Activated CD4-positive, alpha-beta T cell treated with anti-CD3 and anti-CD28 coated beads, Interleukin-2, amount 10 ng/mL, durations not matched to agents 24 days and 14 days (primary cell): ENCODE measurements at regions not wholly inside any gene's neighbourhood (a gene's known extent, or its start where the extent isn't known, plus 50 kb on each side); places are given as distances from the start of the nearest gene placed in this dataset.

Experiments used
- DNase-seq: peaks from one replicate; pipeline ENCODE4 v3.0.0; 2022
- H3K27ac Mint-ChIP-seq: one replicate; pipeline ENCODE4 v1.8.0; 2022; ENCODE audit warnings: mild to moderate bottlenecking, mixed read lengths
- H3K27me3 Mint-ChIP-seq: one replicate; pipeline ENCODE4 v1.8.0; 2022; ENCODE audit warnings: mixed read lengths
- H3K36me3 Mint-ChIP-seq: one replicate; pipeline ENCODE4 v1.8.0; 2022; ENCODE audit warnings: low read depth, mild to moderate bottlenecking, mixed read lengths
- H3K4me1 Mint-ChIP-seq: one replicate; pipeline ENCODE4 v1.8.0; 2021; ENCODE audit warnings: mixed read lengths
- H3K4me3 Mint-ChIP-seq: one replicate; pipeline ENCODE4 v1.8.0; 2022; ENCODE audit warnings: mild to moderate bottlenecking, moderate library complexity, mixed read lengths
- H3K9me3 Mint-ChIP-seq: one replicate; pipeline ENCODE4 v1.8.0; 2021; ENCODE audit warnings: mixed read lengths
- intact Hi-C: fragments of 100-400 bp; cut with micrococcal nuclease; formaldehyde crosslinking; loops from one replicate; pipeline ENCODE4 v1.15.1; 2023

DNA sequence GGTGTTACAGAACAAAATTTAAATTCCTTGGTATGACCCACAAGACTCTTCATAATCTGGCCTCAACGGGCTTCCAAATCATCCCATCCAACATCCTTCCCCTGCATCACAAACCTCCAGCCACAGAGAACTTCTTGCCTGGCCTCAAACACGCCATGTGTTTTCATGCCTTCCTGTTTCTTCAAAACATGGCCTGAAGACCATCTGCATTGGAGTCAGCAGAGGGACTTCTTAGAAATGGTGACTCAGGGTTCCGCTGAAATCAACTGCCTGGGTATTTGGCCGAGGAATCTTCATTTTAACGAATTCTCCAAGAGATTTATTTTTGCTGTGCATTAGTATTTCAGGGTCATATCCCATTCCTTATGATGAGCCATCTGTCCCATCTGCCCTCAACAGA lies 138.1 kb upstream of the RAP2B start:
- Mint-ChIP-seq H3K27ac (no peak overlapping the region), H3K27me3 (peaks cover 12% of the 10 kb centered on the region), H3K36me3 (no peaks in the 10 kb centered on the region), H3K4me1 (peaks cover 2% of the 10 kb centered on the region), H3K9me3 (no peaks in the 10 kb centered on the region), H3K4me3 (no peak overlapping the region)
- intact Hi-C loops, result no loop called here
- DNase-seq, result no peak

DNA sequence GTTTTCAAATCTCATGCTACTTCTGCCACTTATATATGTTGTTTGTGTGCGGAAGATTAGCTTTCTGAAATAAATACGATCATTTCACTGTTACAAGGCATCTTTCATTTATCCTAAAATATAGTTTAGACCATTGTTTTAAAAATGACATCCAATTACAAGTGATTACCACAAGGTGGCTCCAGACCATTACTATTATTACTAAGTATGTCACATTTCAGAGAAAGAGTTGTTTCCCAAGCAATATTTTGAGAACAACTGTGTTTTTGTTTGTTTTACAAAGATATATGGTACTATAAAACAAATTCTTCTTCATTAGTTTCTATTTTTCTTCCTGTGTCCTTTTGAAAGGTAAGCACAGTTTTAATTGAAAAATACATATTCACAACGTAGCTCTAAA lies 136.0 kb upstream of the RAP2B start:
- Mint-ChIP-seq H3K27me3 (peaks cover 17% of the 10 kb centered on the region), H3K9me3 (no peaks in the 10 kb centered on the region), H3K36me3 (no peaks in the 10 kb centered on the region), H3K4me1 (peaks cover 2% of the 10 kb centered on the region), H3K4me3 (no peak overlapping the region), H3K27ac (no peak overlapping the region)
- intact Hi-C loops, result loop anchor here (2.0 to 5.0 kb wide), 4 partner anchors 571 to 1227 kb away; no protein-coding TSS in a partner anchor
- DNase-seq, result peak; percentile 47

DNA sequence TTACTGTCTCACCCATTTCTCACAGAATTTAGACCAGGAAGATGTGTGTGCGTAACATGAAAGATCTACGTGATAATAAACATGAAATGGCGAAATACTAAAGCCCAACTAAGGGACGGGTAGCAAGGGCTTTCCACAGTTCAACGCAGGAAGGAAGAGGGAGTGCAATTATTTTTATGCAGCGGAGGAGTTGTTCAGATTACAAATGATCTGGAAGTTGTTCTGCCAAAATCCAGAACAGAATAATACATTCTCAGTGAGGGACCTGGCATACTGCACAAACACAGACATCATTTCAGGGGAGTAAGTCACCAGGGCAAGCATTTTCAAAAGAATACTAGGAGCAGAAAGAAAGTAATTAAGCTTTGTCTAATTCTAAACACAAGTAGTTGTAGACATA lies 133.6 kb upstream of the RAP2B start:
- intact Hi-C loops, result loop anchor here (5.0 kb wide), 3 partner anchors 569 to 989 kb away; no protein-coding TSS in a partner anchor
- no peaks in the 10 kb centered on the region for H3K36me3 Mint-ChIP-seq
- no peak overlapping the region for H3K4me3 Mint-ChIP-seq
- no peaks in the 10 kb centered on the region for H3K9me3 Mint-ChIP-seq
- H3K4me1 Mint-ChIP-seq, result peaks cover 2% of the 10 kb centered on the region
- no peak overlapping the region for H3K27ac Mint-ChIP-seq
- peaks cover 21% of the 10 kb centered on the region for H3K27me3 Mint-ChIP-seq
- DNase-seq, result peak; percentile 29

DNA sequence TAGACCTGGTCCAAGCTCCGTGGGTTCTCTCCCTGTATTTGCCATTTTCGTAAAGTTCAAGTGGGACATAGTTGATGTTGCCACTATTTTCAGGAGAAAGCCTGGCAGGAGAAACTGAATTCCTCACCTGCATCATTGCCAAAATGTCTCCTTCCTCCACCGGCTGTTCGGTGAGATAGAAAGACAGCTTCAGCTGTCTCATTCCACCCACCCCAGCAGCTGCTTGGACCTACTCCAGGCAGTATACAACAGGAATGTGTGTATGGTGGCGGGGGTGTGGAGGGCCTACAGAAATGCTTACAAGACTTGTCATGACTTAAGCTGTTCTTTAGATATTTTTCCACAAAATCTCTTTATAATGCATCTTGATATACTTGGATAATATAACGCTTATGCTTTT lies 132.7 kb upstream of the RAP2B start:
- DNase-seq, result no peak
- Mint-ChIP-seq H3K36me3 (no peaks in the 10 kb centered on the region), H3K27ac (no peak overlapping the region), H3K9me3 (no peaks in the 10 kb centered on the region), H3K4me3 (no peak overlapping the region), H3K27me3 (peaks cover 17% of the 10 kb centered on the region), H3K4me1 (peaks cover under 1% of the 10 kb centered on the region)
- intact Hi-C loops, result loop anchor here (5.0 kb wide), 3 partner anchors 568 to 988 kb away; no protein-coding TSS in a partner anchor

DNA sequence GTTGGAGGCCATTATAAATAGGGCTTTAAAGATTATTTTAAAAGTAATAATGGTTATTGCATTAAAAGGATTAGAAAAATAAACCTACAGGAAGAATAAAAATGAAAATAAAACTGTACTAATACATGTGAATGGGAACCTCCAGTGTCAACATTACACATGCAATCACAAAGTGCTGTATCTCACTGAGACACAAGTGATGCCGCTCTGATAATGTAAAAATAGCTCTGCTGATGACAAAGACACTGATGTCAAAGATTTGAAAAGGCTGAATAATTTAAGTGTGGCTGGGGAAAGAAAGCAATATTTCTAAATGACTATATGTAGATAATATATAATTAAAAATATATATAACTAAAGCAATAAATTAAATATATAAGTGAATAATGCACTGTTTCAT lies 129.1 kb upstream of the RAP2B start:
- Mint-ChIP-seq H3K27me3 (peaks cover 20% of the 10 kb centered on the region), H3K4me3 (no peak overlapping the region), H3K27ac (no peak overlapping the region), H3K36me3 (no peaks in the 10 kb centered on the region), H3K9me3 (no peaks in the 10 kb centered on the region), H3K4me1 (no peaks in the 10 kb centered on the region)
- intact Hi-C loops, result no loop called here
- no peak for DNase-seq

DNA sequence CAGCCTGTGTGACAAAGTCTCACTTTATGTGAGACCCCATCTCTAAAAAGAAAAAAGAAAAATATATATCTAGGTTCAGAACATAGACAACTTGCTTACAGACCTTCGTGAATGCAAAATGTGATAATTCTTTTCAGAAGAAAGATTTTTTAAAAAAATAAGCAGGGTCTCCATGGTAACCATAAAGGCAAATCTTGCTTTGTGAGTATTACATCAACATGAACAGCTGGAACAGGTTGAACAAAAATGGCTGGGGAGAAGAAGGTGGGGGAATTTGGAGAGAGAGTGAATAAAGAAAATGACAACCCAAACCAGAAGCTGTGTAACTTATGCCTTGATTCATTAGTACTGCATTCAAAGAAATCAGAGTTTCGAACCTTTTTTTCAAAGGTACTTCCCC lies 125.2 kb upstream of the RAP2B start:
- intact Hi-C loops, result no loop called here
- Mint-ChIP-seq H3K9me3 (no peaks in the 10 kb centered on the region), H3K27ac (no peak overlapping the region), H3K36me3 (no peaks in the 10 kb centered on the region), H3K4me1 (no peaks in the 10 kb centered on the region), H3K27me3 (peaks cover 7% of the 10 kb centered on the region), H3K4me3 (no peak overlapping the region)
- peak; percentile 27 for DNase-seq

DNA sequence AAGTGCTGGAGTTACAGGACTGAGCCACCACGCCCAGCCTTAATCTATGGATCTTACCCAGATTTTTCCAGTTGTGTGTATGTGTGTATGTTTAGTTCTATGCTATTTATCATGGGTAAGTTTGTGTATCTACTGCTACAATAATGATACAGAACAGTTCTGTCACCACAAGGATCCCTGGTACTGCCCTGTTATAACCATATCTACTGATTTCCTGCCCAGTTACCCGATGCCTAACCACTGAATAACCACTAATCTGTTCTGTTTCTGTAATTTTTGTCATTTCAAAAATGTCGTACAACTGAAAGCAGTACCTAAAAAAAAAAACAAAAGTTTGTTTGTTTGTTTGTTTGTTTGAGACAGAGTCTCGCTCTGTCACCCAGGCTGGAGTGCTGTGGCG lies 123.7 kb upstream of the RAP2B start:
- DNase-seq, result no peak
- peaks cover 3% of the 10 kb centered on the region for H3K4me1 Mint-ChIP-seq
- no peak overlapping the region for H3K4me3 Mint-ChIP-seq
- H3K36me3 Mint-ChIP-seq, result no peaks in the 10 kb centered on the region
- intact Hi-C loops, result no loop called here
- H3K27me3 Mint-ChIP-seq, result peaks cover 4% of the 10 kb centered on the region
- H3K9me3 Mint-ChIP-seq, result no peaks in the 10 kb centered on the region
- no peak overlapping the region for H3K27ac Mint-ChIP-seq

DNA sequence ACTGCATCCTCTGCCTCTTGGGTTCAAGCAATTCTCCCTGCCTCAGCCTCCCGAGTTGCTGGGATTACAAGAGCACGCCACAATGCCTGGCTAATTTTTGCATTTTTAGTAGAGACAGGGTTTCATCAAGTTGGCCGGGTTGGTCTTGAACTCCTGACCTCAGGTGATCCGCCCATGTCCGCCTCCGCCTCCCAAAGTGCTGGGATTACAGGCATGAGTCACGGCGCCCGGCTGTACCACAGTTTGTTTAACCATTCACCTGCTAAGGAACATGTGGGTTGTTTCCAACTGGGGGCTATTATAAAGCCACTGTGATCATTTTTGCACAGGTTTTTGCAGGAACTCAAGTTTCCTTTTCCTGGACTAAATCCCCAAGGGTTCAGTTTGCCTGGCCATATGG lies 123.2 kb upstream of the RAP2B start:
- Mint-ChIP-seq H3K9me3 (no peaks in the 10 kb centered on the region), H3K4me3 (no peak overlapping the region), H3K4me1 (peaks cover 6% of the 10 kb centered on the region), H3K27me3 (peaks cover 4% of the 10 kb centered on the region), H3K27ac (no peak overlapping the region), H3K36me3 (no peaks in the 10 kb centered on the region)
- intact Hi-C loops, result no loop called here
- no peak for DNase-seq

DNA sequence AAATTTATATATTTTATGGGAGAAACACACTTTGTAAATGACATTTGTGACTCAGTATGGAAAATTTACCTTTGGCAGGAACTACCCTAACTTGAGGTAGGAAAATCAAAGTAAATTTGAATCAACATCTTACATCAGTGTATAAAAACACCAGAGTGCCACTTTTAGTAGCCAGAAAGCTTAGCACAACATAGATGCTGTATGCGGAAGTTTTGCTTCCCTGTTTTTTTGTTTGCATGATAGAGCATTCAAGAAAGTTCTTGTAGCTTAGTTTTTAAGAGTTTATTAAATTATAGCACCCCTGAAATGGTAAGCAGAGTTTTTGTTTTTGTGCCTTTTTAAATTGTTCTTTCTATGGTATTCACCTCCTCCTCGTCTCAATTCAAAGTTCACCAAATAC lies 120.8 kb upstream of the RAP2B start:
- no peak overlapping the region for H3K27ac Mint-ChIP-seq
- DNase-seq, result no peak
- no peaks in the 10 kb centered on the region for H3K9me3 Mint-ChIP-seq
- no peak overlapping the region for H3K4me3 Mint-ChIP-seq
- intact Hi-C loops, result loop anchor here (5.0 to 10.0 kb wide), 2 partner anchors 94 to 976 kb away; no protein-coding TSS in a partner anchor
- H3K27me3 Mint-ChIP-seq, result peaks cover 2% of the 10 kb centered on the region
- H3K36me3 Mint-ChIP-seq, result no peaks in the 10 kb centered on the region
- H3K4me1 Mint-ChIP-seq, result peaks cover 6% of the 10 kb centered on the region

DNA sequence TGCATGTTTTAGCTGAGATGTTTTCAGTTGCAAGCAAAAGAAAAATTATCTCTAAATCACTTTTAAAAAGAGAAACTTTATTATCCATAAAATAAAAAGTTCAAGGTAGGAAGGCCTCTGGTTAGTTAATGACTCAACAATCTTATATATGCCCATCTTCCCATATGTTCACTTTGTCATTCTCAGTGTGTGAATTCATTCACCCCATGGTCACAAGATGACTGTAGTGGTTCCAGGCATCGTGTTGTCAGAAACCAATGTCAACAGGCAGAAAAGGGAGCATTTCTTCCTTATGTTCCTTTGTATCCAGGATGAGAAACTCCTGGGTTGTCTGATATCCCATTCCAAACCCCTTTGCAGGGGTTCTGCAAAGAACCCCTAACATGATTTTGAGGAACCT lies 119.9 kb upstream of the RAP2B start:
- intact Hi-C loops, result loop anchor here (2.0 to 10.0 kb wide), 4 partner anchors 93 to 975 kb away; no protein-coding TSS in a partner anchor
- no peak overlapping the region for H3K27ac Mint-ChIP-seq
- peaks cover 6% of the 10 kb centered on the region for H3K4me1 Mint-ChIP-seq
- H3K36me3 Mint-ChIP-seq, result no peaks in the 10 kb centered on the region
- no peak overlapping the region for H3K4me3 Mint-ChIP-seq
- no peak for DNase-seq
- no peaks in the 10 kb centered on the region for H3K9me3 Mint-ChIP-seq
- H3K27me3 Mint-ChIP-seq, result no peaks in the 10 kb centered on the region

DNA sequence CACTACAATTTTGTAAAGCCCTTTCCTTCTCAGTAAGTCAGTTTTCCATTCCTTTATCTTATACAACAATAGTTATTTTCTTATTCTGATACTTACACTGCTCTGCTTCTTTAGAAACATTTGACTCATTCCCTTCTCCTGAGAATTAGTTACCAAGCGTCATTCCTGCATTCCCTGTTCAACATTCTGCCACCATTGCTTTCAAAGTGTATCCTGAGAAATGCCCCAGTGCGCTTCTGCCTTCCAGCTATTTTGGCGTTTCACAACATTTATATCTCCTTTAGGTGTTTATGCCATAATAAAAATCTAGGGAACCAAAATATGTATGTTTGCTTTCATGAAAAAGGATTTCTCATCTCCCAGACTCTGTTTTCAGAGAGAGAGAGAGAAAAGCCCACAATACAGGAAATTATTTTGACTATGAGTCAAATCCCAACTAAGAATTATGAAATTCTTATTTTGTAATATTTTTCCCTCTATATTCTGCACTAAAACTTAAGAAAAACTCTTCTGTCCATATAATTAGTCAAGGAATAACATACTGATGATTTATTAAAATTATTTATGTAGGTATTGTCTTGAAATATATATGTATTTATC lies 118.2 kb upstream of the RAP2B start:
- Mint-ChIP-seq H3K27ac (no peak overlapping the region), H3K9me3 (no peaks in the 10 kb centered on the region), H3K4me1 (peaks cover 6% of the 10 kb centered on the region), H3K36me3 (no peaks in the 10 kb centered on the region), H3K27me3 (no peaks in the 10 kb centered on the region), H3K4me3 (no peak overlapping the region)
- no peak for DNase-seq
- intact Hi-C loops, result loop anchor here (1.0 to 10.0 kb wide), 6 partner anchors 91 to 973 kb away; no protein-coding TSS in a partner anchor

DNA sequence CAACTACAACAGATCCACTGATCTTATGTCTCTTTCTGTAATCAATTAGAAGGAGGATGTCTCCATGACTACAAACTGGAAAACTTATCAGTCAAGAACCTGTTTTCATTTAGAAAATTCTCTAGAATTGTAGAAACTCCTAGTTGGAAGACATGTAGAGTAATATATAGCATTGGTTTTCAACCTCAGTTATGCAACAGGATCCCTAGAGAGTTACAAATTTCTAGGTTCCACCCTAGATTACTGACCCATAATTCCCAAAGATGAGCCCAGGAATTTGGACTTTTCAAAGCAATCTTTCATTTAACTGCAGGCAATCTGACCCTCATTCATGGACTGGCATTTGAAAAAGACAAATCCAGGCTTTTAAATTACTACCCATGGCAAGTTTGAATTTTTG lies 116.9 kb upstream of the RAP2B start:
- no peak for DNase-seq
- Mint-ChIP-seq H3K27me3 (no peaks in the 10 kb centered on the region), H3K27ac (no peak overlapping the region), H3K4me3 (no peak overlapping the region), H3K4me1 (peaks cover 6% of the 10 kb centered on the region), H3K36me3 (no peaks in the 10 kb centered on the region), H3K9me3 (no peaks in the 10 kb centered on the region)
- intact Hi-C loops, result loop anchor here (10.0 kb wide), 1 partner anchor 90 kb away; no protein-coding TSS in a partner anchor

DNA sequence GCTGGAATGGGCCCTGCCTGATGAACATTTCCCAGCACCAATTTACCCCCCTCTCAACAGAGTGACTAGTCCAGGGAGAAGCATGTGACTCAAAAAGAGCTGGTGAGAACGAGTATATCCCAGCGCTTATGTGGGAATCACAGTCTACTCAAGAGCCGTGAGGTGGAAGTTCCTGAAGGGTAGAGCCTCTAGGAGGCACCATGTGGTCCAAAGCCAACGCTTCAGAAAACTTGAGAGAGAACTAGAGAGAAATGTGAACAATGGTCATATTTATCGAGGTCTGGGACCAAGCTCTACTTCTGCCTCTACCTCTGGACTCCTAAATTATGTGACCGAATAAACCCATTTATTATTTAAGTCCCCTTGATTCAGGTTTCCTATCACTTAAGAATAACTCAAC lies 111.0 kb upstream of the RAP2B start:
- DNase-seq, result no peak
- no peaks in the 10 kb centered on the region for H3K4me1 Mint-ChIP-seq
- H3K27ac Mint-ChIP-seq, result no peak overlapping the region
- H3K4me3 Mint-ChIP-seq, result no peak overlapping the region
- peaks cover 3% of the 10 kb centered on the region for H3K27me3 Mint-ChIP-seq
- no peaks in the 10 kb centered on the region for H3K36me3 Mint-ChIP-seq
- intact Hi-C loops, result no loop called here
- H3K9me3 Mint-ChIP-seq, result no peaks in the 10 kb centered on the region

DNA sequence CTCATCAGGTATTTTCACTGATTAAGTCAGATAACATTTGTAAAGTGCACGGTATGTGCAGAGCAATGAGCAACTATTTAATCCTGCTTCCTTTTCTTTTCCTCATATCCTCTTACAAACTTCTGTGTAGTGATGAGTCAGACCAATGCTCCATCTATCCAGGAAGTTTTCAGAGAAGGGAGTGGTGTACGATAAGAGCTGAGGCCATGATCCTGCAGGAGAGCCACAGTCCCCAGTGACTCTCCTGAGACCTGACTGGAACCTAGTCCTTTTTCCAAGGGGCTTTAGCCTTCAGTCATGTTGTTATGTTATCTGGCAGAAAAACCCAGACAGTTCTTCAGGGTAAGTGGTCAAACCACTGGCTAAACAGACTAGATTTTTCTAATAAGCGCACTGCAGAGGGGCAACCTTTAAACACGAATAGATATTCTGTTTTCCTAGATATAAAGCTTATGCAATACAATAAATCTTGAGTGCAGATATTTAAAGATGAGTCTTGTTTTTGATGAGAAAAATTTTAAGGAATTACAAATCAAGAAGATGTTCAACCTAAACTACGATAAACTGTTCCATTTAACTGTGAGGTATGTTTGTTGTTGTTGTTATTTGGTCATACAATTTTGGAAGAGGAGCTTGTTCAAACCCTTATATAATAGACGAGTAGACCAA lies 110.5 kb upstream of the RAP2B start:
- no peaks in the 10 kb centered on the region for H3K4me1 Mint-ChIP-seq

More for the DNA sequence above, 110.5 kb upstream of the RAP2B start:
- no peaks in the 10 kb centered on the region for H3K36me3 Mint-ChIP-seq
- H3K27me3 Mint-ChIP-seq, result peaks cover 3% of the 10 kb centered on the region
- no peak overlapping the region for H3K4me3 Mint-ChIP-seq
- H3K27ac Mint-ChIP-seq, result no peak overlapping the region
- intact Hi-C loops, result no loop called here
- no peaks in the 10 kb centered on the region for H3K9me3 Mint-ChIP-seq
- no peak for DNase-seq
